DND-41 (cell line): ENCODE measurements at regions not wholly inside any gene's neighbourhood (a gene's known extent, or its start where the extent isn't known, plus 50 kb on each side); places are given as distances from the start of the nearest gene placed in this dataset.

Source experiments
- CTCF ChIP-seq: IDR thresholded peaks from 2 replicates; pipeline ENCODE4 v1.5.1; 2012; ENCODE audit warnings: borderline replicate concordance, low read length, moderate library complexity, mild to moderate bottlenecking; ENCODE audit not compliant: poor library complexity, severe bottlenecking; ENCODE audit errors: extremely low read depth
- EZH2 ChIP-seq: IDR thresholded peaks from 3 replicates; pipeline ENCODE4 v1.6.1; 2012; ENCODE audit warnings: borderline replicate concordance, low read depth, mild to moderate bottlenecking, moderate library complexity, low read length, inconsistent platforms; ENCODE audit not compliant: severe bottlenecking

GRCh38 chr3:35483131-35483530, 156.2 kb upstream of the ARPP21 start:
- no peak for TF ChIP-seq CTCF
- TF ChIP-seq EZH2 = no peak
